K562 (cell line): ENCODE measurements at regions not wholly inside any gene's neighbourhood (a gene's known extent, or its start where the extent isn't known, plus 50 kb on each side); places are given as distances from the start of the nearest gene placed in this dataset.
A peak's percentile ranks its signal among the peaks of the same experiment; 100 is the strongest.

Experiments used
- CBFA2T2 ChIP-seq: fragments of 450-650 bp; conservative IDR thresholded peaks from 2 replicates; pipeline ENCODE4 v1.6.1; 2017; ENCODE audit warnings: mild to moderate bottlenecking
- CHD4 ChIP-seq: fragments of 200-600 bp; sonication (generic); IDR thresholded peaks from 3 replicates; pipeline ENCODE4 v1.6.1; 2012; ENCODE audit warnings: low read depth, mild to moderate bottlenecking, mixed read lengths, low read length, inconsistent platforms; ENCODE audit not compliant: insufficient read depth, insufficient replicate concordance, poor library complexity, severe bottlenecking
- FOXP1 ChIP-seq: sonication (generic); formaldehyde crosslinking; IDR thresholded peaks from 2 replicates; pipeline ENCODE4 v1.8.0; 2022; ENCODE audit warnings: mild to moderate bottlenecking, missing genetic modification reagents
- HSF4 ChIP-seq: fragments of 250-450 bp; sonication (Bioruptor Pico); IDR thresholded peaks from 2 replicates; pipeline ENCODE4 v2.1.2; 2022; ENCODE audit warnings: mild to moderate bottlenecking, moderate library complexity, borderline replicate concordance
- KDM1A ChIP-seq, 2 experiments: fragments of 450-650 bp; IDR thresholded peaks; 2 replicates each; pipeline ENCODE4 v1.6.1; 2016; ENCODE audit warnings: mild to moderate bottlenecking in 2 of 2
- MCM7 ChIP-seq, 2 experiments: fragments of 450-650 bp; IDR thresholded peaks; 2 replicates each; pipeline ENCODE4 v1.6.1; 2016 to 2018
- MYC ChIP-seq, 2 experiments: fragments of 250-450 bp in 1 of 2; sonication (Bioruptor Pico) in 1 of 2; IDR thresholded peaks; 2 replicates each; pipeline versions ENCODE4 v1.5.1 to v1.6.1; 2012 to 2021; ENCODE audit warnings: low read depth in 2 of 2, borderline replicate concordance in 1 of 2, improper control_type of control experiment in 1 of 2, low read length in 1 of 2, mild to moderate bottlenecking in 1 of 2, moderate library complexity in 1 of 2
- NFIC ChIP-seq: fragments of 450-650 bp; IDR thresholded peaks from 2 replicates; pipeline ENCODE4 v1.6.1; 2017; ENCODE audit warnings: mild to moderate bottlenecking, inconsistent platforms
- NFRKB ChIP-seq: fragments of 450-650 bp; IDR thresholded peaks from 2 replicates; pipeline ENCODE4 v1.6.1; 2016; ENCODE audit warnings: low read depth
- STAG1 ChIP-seq: sonication (generic); formaldehyde crosslinking; IDR thresholded peaks from 2 replicates; pipeline ENCODE4 v1.5.0; 2020; ENCODE audit warnings: missing genetic modification reagents, borderline replicate concordance
- TARDBP ChIP-seq: fragments of 450-650 bp; IDR thresholded peaks from 2 replicates; pipeline ENCODE4 v1.6.1; 2016
- TFAM ChIP-seq: fragments of 250-450 bp; sonication (Bioruptor Pico); conservative IDR thresholded peaks from 2 replicates; pipeline ENCODE4 v1.5.0; 2021; ENCODE audit warnings: mild to moderate bottlenecking, moderate library complexity
- TFE3 ChIP-seq: fragments of 450-650 bp; formaldehyde crosslinking; IDR thresholded peaks from 2 replicates; pipeline ENCODE4 v1.4.0; 2020; ENCODE audit warnings: mild to moderate bottlenecking, mixed read lengths
- TGIF2 ChIP-seq: sonication (generic); formaldehyde crosslinking; IDR thresholded peaks from 2 replicates; pipeline ENCODE4 v1.8.1; 2022; ENCODE audit warnings: mild to moderate bottlenecking, missing genetic modification reagents, moderate library complexity
- USF2 ChIP-seq: sonication (generic); formaldehyde crosslinking; IDR thresholded peaks from 2 replicates; pipeline ENCODE4 v1.5.0; 2020; ENCODE audit warnings: missing genetic modification reagents
- ZBTB5 ChIP-seq: fragments of 450-650 bp; IDR thresholded peaks from 2 replicates; pipeline ENCODE4 v1.6.1; 2017; ENCODE audit warnings: antibody characterized with exemption

DNA sequence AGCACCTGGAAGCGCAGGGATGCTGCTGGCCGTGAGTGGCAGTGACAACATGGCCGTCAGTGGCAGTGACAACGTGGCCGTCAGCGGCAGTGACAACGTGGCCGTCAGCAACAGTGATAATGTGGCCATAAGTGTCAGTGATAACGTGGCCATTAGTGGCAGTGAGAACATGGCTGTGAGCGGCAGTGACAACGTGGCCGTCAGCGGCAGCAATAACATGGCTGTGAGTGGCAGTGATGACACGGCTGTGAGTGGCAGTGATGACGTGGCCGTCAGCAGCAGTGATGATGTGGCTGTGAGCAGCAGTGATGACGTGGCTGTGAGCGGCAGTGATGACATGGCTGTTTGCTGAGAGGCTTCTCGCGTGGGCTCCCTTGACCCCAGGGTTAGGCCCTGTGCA lies 169.8 kb downstream of the ERMARD start (continued):
- TF ChIP-seq CHD4 = no peak
- TF ChIP-seq TFAM (CRISPR knock-in tag) = no peak
- no peak for TF ChIP-seq TFE3
- no peak for TF ChIP-seq NFIC
- TF ChIP-seq NFRKB = no peak
- no peak for TF ChIP-seq KDM1A (IDR thresholded peaks at IDR 0.05)
- no peak for TF ChIP-seq USF2 (CRISPR knock-in tag)
- no peak for TF ChIP-seq ZBTB5
- TF ChIP-seq STAG1 = no peak
- no peak for TF ChIP-seq HSF4 (CRISPR knock-in tag)
- TF ChIP-seq TGIF2 = no peak
- TF ChIP-seq MYC (IDR thresholded peaks at IDR 0.05; ENCODE audit: low read depth, low read length) = peak; percentile 59; the same call in 1 of the 2 replicates
- no peak for TF ChIP-seq MYC (CRISPR knock-in tag; IDR thresholded peaks at IDR 0.05; ENCODE audit: borderline replicate concordance, low read depth)
- TF ChIP-seq MCM7 (IDR thresholded peaks at IDR 0.05) = no peak
- no peak for TF ChIP-seq CBFA2T2
- no peak for TF ChIP-seq FOXP1 (CRISPR knock-in tag)
- peak; percentile 94 for TF ChIP-seq TARDBP
